Dedifferentiated amniotic fluid mesenchymal stem cell (primary cell): ENCODE measurements at regions not wholly inside any gene's neighbourhood (a gene's known extent, or its start where the extent isn't known, plus 50 kb on each side); places are given as distances from the start of the nearest gene placed in this dataset.
"Not testable (repeated sequence)": the region's sequence is repeated elsewhere in the genome, so short reads cannot be mapped to it uniquely, and the experiment has no call there.

ENCODE experiments used
- DNase-seq: peaks from one replicate; pipeline ENCODE4 v3.0.0-alpha.2; 2016; ENCODE audit errors: extremely low spot score

GRCh38 chr21:14684071-14684470, 138.0 kb upstream of the SAMSN1 start:
- DNase-seq = no peak

- DNase-seq = no peak
Measured at GRCh38 chr21:14683063-14683462, 136.9 kb upstream of the SAMSN1 start.

- DNase-seq = no peak
Measured at GRCh38 chr21:14678973-14679574, 133.0 kb upstream of the SAMSN1 start.

GRCh38 chr21:14677639-14678179, 131.6 kb upstream of the SAMSN1 start:
- DNase-seq = no peak

- DNase-seq = no peak
Measured at GRCh38 chr21:14677013-14677412, 130.9 kb upstream of the SAMSN1 start.

- DNase-seq = no peak
Measured at GRCh38 chr21:14675774-14676530, 129.8 kb upstream of the SAMSN1 start.

GRCh38 chr21:14673649-14674048, 127.5 kb upstream of the SAMSN1 start:
- no peak for DNase-seq

GRCh38 chr21:14672466-14672865, 126.4 kb upstream of the SAMSN1 start:
- DNase-seq = no peak

- DNase-seq = no peak
Measured at GRCh38 chr21:14670409-14670808, 124.3 kb upstream of the SAMSN1 start.

- not testable (repeated sequence) for DNase-seq
Measured at GRCh38 chr21:14669092-14669491, 123.0 kb upstream of the SAMSN1 start.

GRCh38 chr21:14657241-14658008, 111.3 kb upstream of the SAMSN1 start:
- DNase-seq = no peak

GRCh38 chr21:14646893-14647292, 100.8 kb upstream of the SAMSN1 start:
- no peak for DNase-seq

- no peak for DNase-seq
Measured at GRCh38 chr21:14645702-14646101, 99.6 kb upstream of the SAMSN1 start.

- DNase-seq = no peak
Measured at GRCh38 chr21:14632359-14632758, 86.2 kb upstream of the SAMSN1 start.

GRCh38 chr21:14630556-14631069, 84.5 kb upstream of the SAMSN1 start:
- no peak for DNase-seq

GRCh38 chr21:14629461-14629860, 83.3 kb upstream of the SAMSN1 start:
- DNase-seq = no peak

GRCh38 chr21:14623079-14623478, 77.0 kb upstream of the SAMSN1 start:
- DNase-seq = not testable (repeated sequence)

- no peak for DNase-seq
Measured at GRCh38 chr21:14620152-14620551, 74.0 kb upstream of the SAMSN1 start.

- no peak for DNase-seq
Measured at GRCh38 chr21:14617871-14618270, 71.8 kb upstream of the SAMSN1 start.

GRCh38 chr21:14617040-14617393, 70.9 kb upstream of the SAMSN1 start:
- DNase-seq = no peak

- DNase-seq = no peak
Measured at GRCh38 chr21:14616380-14617039, 70.4 kb upstream of the SAMSN1 start.
